D721Med (cell line): ENCODE measurements at regions not wholly inside any gene's neighbourhood (a gene's known extent, or its start where the extent isn't known, plus 50 kb on each side); places are given as distances from the start of the nearest gene placed in this dataset.

ENCODE experiments used
- DNase-seq: peaks from one replicate; pipeline ENCODE4 v3.0.0; 2011; ENCODE audit warnings: low spot score; ENCODE audit not compliant: insufficient read length
- FAIRE-seq: peaks from 2 replicates; lab custom pipeline; 2011; peaks lifted over from hg19 to GRCh38; lab: Jason Lieb, UNC
- TF ChIP-seq, protein P1 (sequence below): IDR thresholded peaks from 2 replicates; pipeline ENCODE4 v1.5.1; 2012; ENCODE audit warnings: mild to moderate bottlenecking, control low read depth; ENCODE audit not compliant: insufficient read depth; ENCODE audit errors: missing control alignments

- TF ChIP-seq, protein P1, sequence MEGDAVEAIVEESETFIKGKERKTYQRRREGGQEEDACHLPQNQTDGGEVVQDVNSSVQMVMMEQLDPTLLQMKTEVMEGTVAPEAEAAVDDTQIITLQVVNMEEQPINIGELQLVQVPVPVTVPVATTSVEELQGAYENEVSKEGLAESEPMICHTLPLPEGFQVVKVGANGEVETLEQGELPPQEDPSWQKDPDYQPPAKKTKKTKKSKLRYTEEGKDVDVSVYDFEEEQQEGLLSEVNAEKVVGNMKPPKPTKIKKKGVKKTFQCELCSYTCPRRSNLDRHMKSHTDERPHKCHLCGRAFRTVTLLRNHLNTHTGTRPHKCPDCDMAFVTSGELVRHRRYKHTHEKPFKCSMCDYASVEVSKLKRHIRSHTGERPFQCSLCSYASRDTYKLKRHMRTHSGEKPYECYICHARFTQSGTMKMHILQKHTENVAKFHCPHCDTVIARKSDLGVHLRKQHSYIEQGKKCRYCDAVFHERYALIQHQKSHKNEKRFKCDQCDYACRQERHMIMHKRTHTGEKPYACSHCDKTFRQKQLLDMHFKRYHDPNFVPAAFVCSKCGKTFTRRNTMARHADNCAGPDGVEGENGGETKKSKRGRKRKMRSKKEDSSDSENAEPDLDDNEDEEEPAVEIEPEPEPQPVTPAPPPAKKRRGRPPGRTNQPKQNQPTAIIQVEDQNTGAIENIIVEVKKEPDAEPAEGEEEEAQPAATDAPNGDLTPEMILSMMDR = no peak
- DNase-seq (no peak), FAIRE-seq (no peak)
Measured at GRCh38 chr6:22656706-22657351, 87.5 kb downstream of the HDGFL1 start.

GRCh38 chr6:22657352-22657980 is 88.1 kb downstream of the HDGFL1 start:
- DNase-seq (no peak), FAIRE-seq (no peak)
- TF ChIP-seq, protein P1 = no peak

DNA sequence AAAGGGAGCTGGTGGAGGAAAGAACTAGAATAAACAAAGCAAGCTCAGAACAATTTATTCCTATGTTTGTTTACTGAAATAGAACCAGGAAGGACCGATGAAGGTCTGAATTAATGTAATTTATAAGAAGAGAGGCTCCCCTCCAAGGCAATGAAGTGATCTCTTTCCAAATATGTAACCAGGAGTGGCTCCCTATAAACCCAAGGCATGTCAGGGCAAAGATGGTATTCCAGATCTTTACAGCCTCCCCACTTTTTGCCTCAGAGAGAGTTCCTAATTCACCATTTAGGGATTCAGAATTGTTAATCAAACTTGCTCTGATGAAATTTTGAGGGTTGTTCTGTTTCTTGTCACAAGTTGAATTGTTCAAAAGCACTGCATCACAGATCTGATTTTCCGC is 88.8 kb downstream of the HDGFL1 start:
- FAIRE-seq = no peak
- TF ChIP-seq, protein P1 = no peak
- DNase-seq = no peak

DNA sequence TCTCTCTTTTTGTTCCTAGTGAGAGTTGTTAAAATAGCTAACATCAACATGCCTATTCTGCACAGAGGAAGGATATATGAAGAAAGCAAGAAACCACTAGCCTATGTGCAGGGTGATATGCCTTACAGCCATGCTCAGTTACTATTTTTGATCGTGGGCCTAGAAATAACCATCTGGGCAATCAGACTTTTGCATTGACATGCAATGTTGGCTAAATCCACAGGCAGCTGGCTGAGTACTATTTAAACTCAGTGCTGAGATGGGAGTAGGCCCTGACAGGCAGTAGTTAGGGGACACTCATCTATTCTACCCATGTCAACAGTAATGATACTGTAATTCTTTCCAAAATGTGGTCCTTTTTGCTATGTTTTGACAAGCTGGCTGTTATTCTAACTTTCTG is 89.6 kb downstream of the HDGFL1 start:
- TF ChIP-seq, protein P1 = no peak
- no peak for FAIRE-seq
- DNase-seq = no peak

GRCh38 chr6:22664968-22665367 is 95.6 kb downstream of the HDGFL1 start:
- TF ChIP-seq, protein P1 = no peak
- FAIRE-seq (peak; percentile 11), DNase-seq (no peak)

DNA sequence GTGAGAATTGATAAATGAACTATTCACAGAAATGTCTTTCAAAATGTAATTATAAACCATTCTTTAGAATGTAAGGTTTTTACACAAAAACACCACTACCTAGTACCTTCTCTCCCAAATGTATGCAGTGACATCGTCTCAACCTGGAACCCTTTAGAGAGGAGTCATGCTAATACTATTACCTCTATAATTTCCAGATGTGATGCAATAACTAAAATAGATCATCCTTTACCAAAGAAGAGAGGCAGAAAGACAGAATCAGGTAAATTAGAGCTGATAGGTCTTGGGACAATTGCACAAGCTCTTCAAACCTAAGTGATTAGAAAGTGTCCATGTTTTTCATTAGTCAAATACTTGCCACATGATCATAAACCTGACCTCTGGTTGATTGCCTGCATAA is 96.7 kb downstream of the HDGFL1 start:
- no peak for FAIRE-seq
- DNase-seq = no peak
- TF ChIP-seq, protein P1 = no peak

- DNase-seq = no peak
- no peak for FAIRE-seq
- TF ChIP-seq, protein P1 = no peak
Measured at GRCh38 chr6:22666586-22666985, 97.2 kb downstream of the HDGFL1 start.
